ENCODE measurements at regions not wholly inside any gene's neighbourhood (a gene's known extent, or its start where the extent isn't known, plus 50 kb on each side); places are given as distances from the start of the nearest gene placed in this dataset.

DNA sequence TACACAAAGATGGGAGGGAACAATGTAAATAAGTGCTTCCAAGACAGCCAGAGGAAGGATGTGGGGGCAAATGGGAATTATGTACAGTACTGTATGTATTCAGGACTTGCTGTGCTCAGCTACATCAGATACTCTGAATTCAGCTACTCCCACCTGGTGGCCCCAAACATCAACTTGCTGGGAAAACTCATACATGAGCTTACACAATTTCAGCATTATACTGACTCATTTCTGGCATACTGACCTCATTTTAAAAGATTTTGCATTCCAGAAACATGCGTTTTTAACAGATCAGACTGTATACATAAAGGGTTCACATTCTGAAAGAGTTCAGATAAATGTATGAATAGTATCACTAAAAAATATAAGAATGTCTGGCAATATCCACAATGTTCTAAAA is 59.7 kb downstream of the GPX5 start:
- H3K27me3 ChIP-seq (ENCODE audit: control insufficient read depth in 1 of 2, insufficient read depth in 2 of 2, low read length in 1 of 2): peaks cover 0 to 1% of the 10 kb centered on the region in 2 donors
- WGBS, 2 donors: 11 to 26% methylated on average over 1 of the region's 1 CpG
- no peak for ATAC-seq (ENCODE audit: low FRiP score)
- peaks cover 0 to 2% of the 10 kb centered on the region in 2 donors for H3K4me1 ChIP-seq (ENCODE audit: control insufficient read depth in 1 of 2, insufficient read depth in 2 of 2, low read length in 2 of 2)
- no peaks in the 10 kb centered on the region for H3K9me3 ChIP-seq (ENCODE audit: control insufficient read depth, low read length)
- no peaks in the 10 kb centered on the region for H3K36me3 ChIP-seq (ENCODE audit: control insufficient read depth in 1 of 2, insufficient read depth in 2 of 2, low read length in 1 of 2)
- H3K27ac ChIP-seq (ENCODE audit: low read depth in 1 of 2, low read length in 2 of 2): no peak overlapping the region
- no peak overlapping the region for H3K4me3 ChIP-seq (ENCODE audit: low read length in 2 of 2)
- intact Hi-C loops (cut with DNase I): no loop called here
- DNase-seq: no peak

DNA sequence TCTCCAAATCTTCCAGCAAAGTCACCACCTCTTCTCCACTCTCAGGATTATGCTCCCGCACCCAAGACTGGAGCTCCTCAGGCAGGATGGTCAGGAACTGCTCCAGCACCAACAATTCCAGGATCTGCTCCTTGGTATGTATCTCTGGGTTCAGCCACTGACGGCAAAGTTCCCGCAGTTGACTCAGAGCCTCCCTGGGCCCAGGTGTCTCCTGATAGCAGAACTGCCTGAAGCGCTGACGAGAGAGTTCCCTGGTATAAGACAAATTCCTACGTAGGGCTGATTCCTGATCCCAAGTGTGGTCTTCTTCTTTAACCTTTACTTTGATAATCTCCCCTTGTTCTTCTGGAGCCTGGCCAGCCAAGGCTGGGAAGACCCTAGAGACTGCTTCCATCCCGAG is 60.6 kb downstream of the GPX5 start:
- Histone ChIP-seq H3K4me3 (ENCODE audit: low read length in 2 of 2) (no peak overlapping the region), H3K27ac (ENCODE audit: low read depth in 1 of 2, low read length in 2 of 2) (no peak overlapping the region), H3K36me3 (ENCODE audit: control insufficient read depth in 1 of 2, insufficient read depth in 2 of 2, low read length in 1 of 2) (no peaks in the 10 kb centered on the region), H3K9me3 (ENCODE audit: control insufficient read depth, low read length) (peaks cover 3% of the 10 kb centered on the region), H3K27me3 (ENCODE audit: control insufficient read depth in 1 of 2, insufficient read depth in 2 of 2, low read length in 1 of 2) (peaks cover 0 to 1% of the 10 kb centered on the region in 2 donors), H3K4me1 (ENCODE audit: control insufficient read depth in 1 of 2, insufficient read depth in 2 of 2, low read length in 2 of 2) (peaks cover 0 to 2% of the 10 kb centered on the region in 2 donors)
- ATAC-seq (ENCODE audit: low FRiP score) (no peak), DNase-seq (no peak)
- WGBS, 2 donors: 62 to 67% methylated on average over 7 of the region's 7 CpGs
- intact Hi-C loops (cut with DNase I): no loop called here

DNA sequence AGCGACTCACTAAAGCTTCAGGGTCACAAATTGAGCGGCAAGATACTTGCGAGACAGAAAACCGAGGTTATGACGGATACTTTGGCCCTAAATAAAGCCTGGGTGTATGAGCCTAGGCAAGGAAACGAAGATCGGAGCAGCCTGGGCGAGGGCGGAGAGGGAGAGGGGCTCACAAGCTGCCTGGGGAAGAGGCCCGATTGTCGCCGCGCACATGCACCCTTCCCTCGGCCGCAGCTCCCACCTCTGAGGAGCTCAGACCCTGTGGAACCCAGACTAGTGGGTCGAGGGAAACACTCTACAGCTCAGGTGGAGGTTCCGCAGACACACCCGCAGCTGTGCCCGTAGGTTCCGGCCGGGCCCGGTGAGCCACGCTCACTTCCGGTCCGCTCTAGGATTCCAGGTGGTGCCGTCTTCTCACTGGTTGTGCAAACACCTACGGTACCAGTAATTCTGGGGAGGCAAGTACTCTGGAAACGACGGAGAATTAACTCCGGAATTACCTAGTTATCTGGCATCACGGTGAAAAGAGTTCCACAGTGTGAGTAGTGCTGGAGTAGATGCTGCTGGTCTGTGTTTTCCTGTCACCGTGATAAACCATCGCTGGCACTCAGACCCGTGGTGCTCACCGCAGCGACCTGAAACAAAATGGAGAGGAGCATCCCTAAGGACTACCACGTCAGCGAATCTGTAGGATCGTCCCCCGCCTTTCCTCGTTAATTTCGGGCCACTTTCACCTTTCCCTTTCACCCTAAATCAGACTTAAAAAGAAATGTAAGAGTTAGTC is 61.5 kb downstream of the GPX5 start:
- H3K9me3 ChIP-seq (ENCODE audit: control insufficient read depth, low read length): peaks cover 3% of the 10 kb centered on the region
- WGBS, 2 donors: 1 to 2% methylated on average over 42 of the region's 42 CpGs
- intact Hi-C loops (cut with DNase I): no loop called here
- no peaks in the 10 kb centered on the region for H3K36me3 ChIP-seq (ENCODE audit: control insufficient read depth in 1 of 2, insufficient read depth in 2 of 2, low read length in 1 of 2)
- H3K4me3 ChIP-seq (ENCODE audit: low read length in 2 of 2): peak overlapping the region; percentile 27 to 65
- peaks cover 0 to 2% of the 10 kb centered on the region in 2 donors for H3K4me1 ChIP-seq (ENCODE audit: control insufficient read depth in 1 of 2, insufficient read depth in 2 of 2, low read length in 2 of 2)
- DNase-seq (peak in 1 of 2 donors; percentile 83), ATAC-seq (ENCODE audit: low FRiP score) (peak; percentile 68)
- H3K27ac ChIP-seq (ENCODE audit: low read depth in 1 of 2, low read length in 2 of 2): no peak overlapping the region
- peaks cover 0 to 1% of the 10 kb centered on the region in 2 donors for H3K27me3 ChIP-seq (ENCODE audit: control insufficient read depth in 1 of 2, insufficient read depth in 2 of 2, low read length in 1 of 2)

DNA sequence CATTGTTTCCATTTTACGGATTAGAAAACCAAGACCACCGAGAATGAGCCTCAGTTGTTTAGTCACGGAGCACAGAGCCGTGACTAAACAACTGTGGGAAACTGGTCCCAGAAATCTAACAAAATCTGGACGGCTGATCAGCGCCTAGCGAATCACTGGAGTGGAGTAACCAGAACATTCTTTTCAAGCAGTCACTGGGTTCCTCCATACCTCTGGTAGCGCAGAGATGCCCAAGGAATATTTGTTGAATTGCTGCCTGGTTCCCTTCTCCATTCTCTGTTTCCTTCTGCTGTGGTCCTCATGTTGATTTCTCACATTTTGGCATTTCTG is 62.0 kb downstream of the GPX5 start:
- ATAC-seq (ENCODE audit: low FRiP score): no peak
- intact Hi-C loops (cut with DNase I): no loop called here
- peaks cover 0 to 1% of the 10 kb centered on the region in 2 donors for H3K27me3 ChIP-seq (ENCODE audit: control insufficient read depth in 1 of 2, insufficient read depth in 2 of 2, low read length in 1 of 2)
- peaks cover 3% of the 10 kb centered on the region for H3K9me3 ChIP-seq (ENCODE audit: control insufficient read depth, low read length)
- no peak overlapping the region for H3K4me3 ChIP-seq (ENCODE audit: low read length in 2 of 2)
- H3K36me3 ChIP-seq (ENCODE audit: control insufficient read depth in 1 of 2, insufficient read depth in 2 of 2, low read length in 1 of 2): no peaks in the 10 kb centered on the region
- 13 to 21% methylated on average over 8 of the region's 8 CpGs for WGBS, 2 donors
- H3K27ac ChIP-seq (ENCODE audit: low read depth in 1 of 2, low read length in 2 of 2): no peak overlapping the region
- H3K4me1 ChIP-seq (ENCODE audit: control insufficient read depth in 1 of 2, insufficient read depth in 2 of 2, low read length in 2 of 2): peaks cover 0 to 2% of the 10 kb centered on the region in 2 donors
- DNase-seq: no peak

DNA sequence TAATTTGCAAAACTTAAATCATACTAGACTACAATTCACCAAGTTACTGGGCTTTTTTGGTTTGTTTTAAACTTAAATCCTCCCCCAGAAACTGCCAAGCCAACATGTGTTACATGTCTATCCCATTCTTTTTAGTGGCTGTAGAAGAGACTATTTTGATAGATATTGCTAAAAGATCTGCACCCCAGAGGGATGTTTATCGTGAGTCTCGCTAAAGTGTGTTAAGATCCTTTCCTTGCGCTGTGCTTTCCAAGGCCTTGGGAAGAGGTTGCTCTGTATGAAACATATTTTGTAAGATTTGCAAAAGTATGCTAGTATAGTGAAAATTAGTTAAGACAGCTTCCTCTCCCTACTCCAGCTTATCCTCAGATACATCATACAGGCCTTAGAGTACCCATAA is 63.0 kb downstream of the GPX5 start:
- 92 to 97% methylated on average over 3 of the region's 3 CpGs for WGBS, 2 donors
- Histone ChIP-seq H3K4me1 (ENCODE audit: control insufficient read depth in 1 of 2, insufficient read depth in 2 of 2, low read length in 2 of 2) (peaks cover 0 to 2% of the 10 kb centered on the region in 2 donors), H3K9me3 (ENCODE audit: control insufficient read depth, low read length) (peaks cover 3% of the 10 kb centered on the region), H3K27ac (ENCODE audit: low read depth in 1 of 2, low read length in 2 of 2) (no peak overlapping the region), H3K36me3 (ENCODE audit: control insufficient read depth in 1 of 2, insufficient read depth in 2 of 2, low read length in 1 of 2) (no peaks in the 10 kb centered on the region), H3K27me3 (ENCODE audit: control insufficient read depth in 1 of 2, insufficient read depth in 2 of 2, low read length in 1 of 2) (peaks cover 0 to 3% of the 10 kb centered on the region in 2 donors), H3K4me3 (ENCODE audit: low read length in 2 of 2) (no peak overlapping the region)
- ATAC-seq (ENCODE audit: low FRiP score) (no peak), DNase-seq (no peak)
- intact Hi-C loops (cut with DNase I): no loop called here

DNA sequence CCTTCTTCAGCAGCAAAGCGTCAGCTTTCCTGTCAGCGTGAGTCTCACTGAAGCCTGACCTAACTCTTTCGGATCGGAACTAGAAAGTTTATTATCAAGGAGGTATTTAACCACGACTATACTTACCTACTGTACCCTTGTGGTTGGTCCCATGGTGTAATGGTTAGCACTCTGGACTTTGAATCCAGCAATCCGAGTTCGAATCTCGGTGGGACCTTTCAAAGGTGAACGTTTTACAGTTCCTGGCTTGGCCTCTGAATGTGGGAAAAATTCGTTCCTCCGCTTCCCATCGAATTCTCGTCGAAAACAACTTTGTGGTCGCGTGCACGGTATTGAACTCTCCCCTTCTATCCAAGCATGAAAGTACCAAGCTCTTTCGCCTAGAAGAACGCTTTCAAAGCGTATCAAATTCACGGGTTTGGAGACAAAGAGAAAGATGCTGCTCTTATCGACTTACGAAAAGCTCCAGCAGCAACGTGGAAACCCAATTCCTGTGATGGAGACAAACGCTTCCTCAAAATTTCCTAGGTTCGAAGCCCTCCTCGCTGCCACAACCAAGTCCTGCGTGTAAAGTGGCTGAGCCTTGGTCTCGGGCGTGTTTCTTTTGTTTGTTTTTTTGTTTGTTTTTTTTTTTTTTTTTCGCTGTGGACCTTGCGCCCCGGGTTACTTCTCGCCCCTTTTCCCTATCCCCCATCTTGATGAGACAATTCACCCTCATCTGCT is 63.7 kb downstream of the GPX5 start:
- H3K27ac ChIP-seq (ENCODE audit: low read depth in 1 of 2, low read length in 2 of 2): no peak overlapping the region
- H3K27me3 ChIP-seq (ENCODE audit: control insufficient read depth in 1 of 2, insufficient read depth in 2 of 2, low read length in 1 of 2): peaks cover 0 to 4% of the 10 kb centered on the region in 2 donors
- DNase-seq: no peak
- H3K36me3 ChIP-seq (ENCODE audit: control insufficient read depth in 1 of 2, insufficient read depth in 2 of 2, low read length in 1 of 2): no peaks in the 10 kb centered on the region
- ATAC-seq (ENCODE audit: low FRiP score): no peak
- no peak overlapping the region for H3K4me3 ChIP-seq (ENCODE audit: low read length in 2 of 2)
- WGBS, 2 donors: 4% methylated on average over 34 of the region's 34 CpGs
- intact Hi-C loops (cut with DNase I): no loop called here
- H3K4me1 ChIP-seq (ENCODE audit: control insufficient read depth in 1 of 2, insufficient read depth in 2 of 2, low read length in 2 of 2): peaks cover 0 to 2% of the 10 kb centered on the region in 2 donors
- peaks cover 3% of the 10 kb centered on the region for H3K9me3 ChIP-seq (ENCODE audit: control insufficient read depth, low read length)

DNA sequence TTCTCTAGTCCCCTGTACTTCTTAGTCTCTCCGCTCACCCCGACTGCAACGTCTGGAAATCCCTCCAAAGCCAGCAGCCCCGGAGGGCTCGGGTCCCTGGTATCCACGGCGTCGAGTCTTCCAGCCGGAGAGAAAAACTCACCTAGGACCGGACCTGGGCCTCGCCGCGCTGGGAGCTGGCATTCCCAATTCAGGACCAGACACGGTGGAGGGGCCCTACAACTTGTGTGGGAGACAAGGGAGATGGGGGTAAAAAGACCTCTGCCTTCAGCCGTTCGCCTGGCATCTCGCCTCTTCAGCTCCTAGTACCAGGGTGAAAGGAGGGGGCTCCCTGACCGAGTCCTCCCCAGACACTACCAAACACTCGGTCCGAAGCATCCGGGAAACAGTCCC is 64.3 kb downstream of the GPX5 start:
- ATAC-seq (ENCODE audit: low FRiP score): no peak
- H3K9me3 ChIP-seq (ENCODE audit: control insufficient read depth, low read length): peaks cover 3% of the 10 kb centered on the region
- no peak overlapping the region for H3K27ac ChIP-seq (ENCODE audit: low read depth in 1 of 2, low read length in 2 of 2)
- H3K4me3 ChIP-seq (ENCODE audit: low read length in 2 of 2): no peak overlapping the region
- no peak for DNase-seq
- H3K4me1 ChIP-seq (ENCODE audit: control insufficient read depth in 1 of 2, insufficient read depth in 2 of 2, low read length in 2 of 2): peaks cover 0 to 2% of the 10 kb centered on the region in 2 donors
- intact Hi-C loops (cut with DNase I): no loop called here
- 14 to 15% methylated on average over 21 of the region's 21 CpGs for WGBS, 2 donors
- H3K36me3 ChIP-seq (ENCODE audit: control insufficient read depth in 1 of 2, insufficient read depth in 2 of 2, low read length in 1 of 2): no peaks in the 10 kb centered on the region
- H3K27me3 ChIP-seq (ENCODE audit: control insufficient read depth in 1 of 2, insufficient read depth in 2 of 2, low read length in 1 of 2): peaks cover 0 to 4% of the 10 kb centered on the region in 2 donors

DNA sequence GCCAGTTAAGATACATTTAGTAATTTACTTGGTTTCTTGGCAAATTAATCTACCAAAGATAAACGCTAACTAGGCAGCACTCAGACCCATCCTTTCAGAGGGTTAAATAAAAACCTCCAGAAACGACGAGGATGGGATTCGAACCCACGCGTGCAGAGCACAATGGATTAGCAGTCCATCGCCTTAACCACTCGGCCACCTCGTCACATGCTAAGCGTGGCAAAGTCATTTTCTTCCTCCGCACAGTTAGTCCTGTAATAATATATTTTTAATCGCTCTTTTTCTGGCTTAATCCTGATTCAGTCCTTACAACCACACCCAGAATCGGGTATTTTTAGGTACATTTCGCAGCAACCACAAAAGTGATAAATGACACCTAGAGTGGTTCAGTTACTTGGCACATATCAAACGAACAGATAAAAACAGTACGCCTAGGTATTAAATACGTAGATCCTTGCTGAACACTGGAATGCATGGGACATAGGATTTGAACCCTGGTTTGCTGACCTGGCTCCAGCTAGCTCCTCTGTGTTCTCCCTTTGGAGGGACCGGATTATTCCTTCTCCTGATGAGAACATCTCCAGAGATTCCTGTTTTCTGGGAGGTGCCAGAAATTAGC is 71.6 kb downstream of the GPX5 start:
- H3K9me3 ChIP-seq (ENCODE audit: control insufficient read depth, low read length): no peaks in the 10 kb centered on the region
- peaks cover 0 to 3% of the 10 kb centered on the region in 2 donors for H3K27me3 ChIP-seq (ENCODE audit: control insufficient read depth in 1 of 2, insufficient read depth in 2 of 2, low read length in 1 of 2)
- DNase-seq (no peak), ATAC-seq (ENCODE audit: low FRiP score) (no peak)
- H3K4me3 ChIP-seq (ENCODE audit: low read length in 2 of 2): no peak overlapping the region
- 9 to 13% methylated on average over 18 of the region's 18 CpGs for WGBS, 2 donors
- H3K27ac ChIP-seq (ENCODE audit: low read depth in 1 of 2, low read length in 2 of 2): no peak overlapping the region
- peaks cover 0 to 4% of the 10 kb centered on the region in 2 donors for H3K4me1 ChIP-seq (ENCODE audit: control insufficient read depth in 1 of 2, insufficient read depth in 2 of 2, low read length in 2 of 2)
- intact Hi-C loops (cut with DNase I): no loop called here
- H3K36me3 ChIP-seq (ENCODE audit: control insufficient read depth in 1 of 2, insufficient read depth in 2 of 2, low read length in 1 of 2): no peaks in the 10 kb centered on the region
